Liver (tissue), 8 donors: ENCODE measurements at regions not wholly inside any gene's neighbourhood (a gene's known extent, or its start where the extent isn't known, plus 50 kb on each side); places are given as distances from the start of the nearest gene placed in this dataset.
"Not testable (repeated sequence)": the region's sequence is repeated elsewhere in the genome, so short reads cannot be mapped to it uniquely, and the experiment has no call there.

Experiments
- DNase-seq: peaks from one replicate; pipeline ENCODE4 v3.0.0-alpha.2; 2017; ENCODE audit warnings: low spot score
- H3K27ac ChIP-seq, 2 donors: one replicate each; pipeline ENCODE4 v1.7.0; 2013; ENCODE audit warnings: inconsistent platforms in 2 of 2, low read length in 2 of 2, control low read depth in 1 of 2, low read depth in 1 of 2, mild to moderate bottlenecking in 1 of 2
- H3K27me3 ChIP-seq, 4 donors: one replicate each; pipeline versions ENCODE4 v1.6.1 to v1.7.0; 2013; ENCODE audit warnings: low read length in 3 of 4, inconsistent platforms in 1 of 4, mild to moderate bottlenecking in 1 of 4, moderate library complexity in 1 of 4; ENCODE audit not compliant: control insufficient read depth in 4 of 4, insufficient read depth in 4 of 4
- H3K36me3 ChIP-seq, 4 donors: one replicate each; pipeline versions ENCODE4 v1.6.1 to v1.7.0; 2013; ENCODE audit warnings: low read length in 3 of 4, mild to moderate bottlenecking in 3 of 4, low read depth in 1 of 4, moderate library complexity in 1 of 4; ENCODE audit not compliant: control insufficient read depth in 4 of 4, insufficient read depth in 3 of 4
- H3K4me1 ChIP-seq, 4 donors: one replicate each; pipeline versions ENCODE4 v1.6.1 to v1.7.0; 2013; ENCODE audit warnings: low read length in 3 of 4, mild to moderate bottlenecking in 3 of 4, moderate library complexity in 1 of 4; ENCODE audit not compliant: control insufficient read depth in 4 of 4, insufficient read depth in 4 of 4
- H3K4me3 ChIP-seq, 3 donors: one replicate each; pipeline versions ENCODE4 v1.6.1 to v1.7.0; 2013; ENCODE audit warnings: low read length in 3 of 3, control low read depth in 1 of 3, low read depth in 1 of 3, mild to moderate bottlenecking in 1 of 3
- H3K9ac ChIP-seq, 2 donors: one replicate each; pipeline ENCODE4 v1.7.0; 2013; ENCODE audit warnings: low read length in 2 of 2, mild to moderate bottlenecking in 2 of 2, moderate library complexity in 2 of 2, control low read depth in 1 of 2, low read depth in 1 of 2
- H3K9me3 ChIP-seq, 4 donors: one replicate each; pipeline versions ENCODE4 v1.6.1 to v1.7.0; 2013; ENCODE audit warnings: low read length in 3 of 4; ENCODE audit not compliant: control insufficient read depth in 4 of 4
- ATF3 ChIP-seq: IDR thresholded peaks from 2 replicates; pipeline ENCODE4 v1.6.1; 2016; ENCODE audit warnings: antibody characterized with exemption
- CTCF ChIP-seq: fragments of 150-350 bp; IDR thresholded peaks from 2 replicates; pipeline ENCODE4 v1.5.1; 2017; ENCODE audit warnings: improper control_type of control experiment, low read depth, low read length; ENCODE audit not compliant: missing input control
- EGR1 ChIP-seq, 2 donors: IDR thresholded peaks; 2 replicates each; pipeline ENCODE4 v1.6.1; 2016 to 2018; ENCODE audit warnings: antibody characterized with exemption in 2 of 2, low read depth in 2 of 2
- HNF4A ChIP-seq, 2 donors: conservative IDR thresholded peaks; 2 replicates each; pipeline ENCODE4 v1.6.1; 2016; ENCODE audit warnings: antibody characterized with exemption in 2 of 2, mild to moderate bottlenecking in 2 of 2
- HNF4G ChIP-seq: IDR thresholded peaks from 2 replicates; pipeline ENCODE4 v1.6.1; 2016; ENCODE audit warnings: antibody characterized with exemption
- JUND ChIP-seq, 2 donors: IDR thresholded peaks; 2 replicates each; pipeline ENCODE4 v1.6.1; 2016; ENCODE audit warnings: antibody characterized with exemption in 2 of 2
- MAX ChIP-seq: IDR thresholded peaks from 2 replicates; pipeline ENCODE4 v1.6.1; 2016; ENCODE audit warnings: antibody characterized with exemption
- REST ChIP-seq: IDR thresholded peaks from 2 replicates; pipeline ENCODE4 v1.6.1; 2016; ENCODE audit warnings: antibody characterized with exemption, mild to moderate bottlenecking
- RXRA ChIP-seq, 2 donors: IDR thresholded peaks; 2 replicates each; pipeline ENCODE4 v1.6.1; 2017 to 2018; ENCODE audit warnings: antibody characterized with exemption in 2 of 2, mild to moderate bottlenecking in 1 of 2
- YY1 ChIP-seq: IDR thresholded peaks from 2 replicates; pipeline ENCODE4 v1.6.1; 2016; ENCODE audit warnings: antibody characterized with exemption, mild to moderate bottlenecking
- ZBTB33 ChIP-seq: IDR thresholded peaks from 2 replicates; pipeline ENCODE4 v1.6.1; 2016; ENCODE audit warnings: antibody characterized with exemption
- WGBS: extraction: QIAGEN DNeasy Blood & Tissue Kit; methylation state at CpG from one replicate; pipeline ENCODE4 v1.1.7; 2013; 5-methylcytosine and 5-hydroxymethylcytosine counted together
- donor health status: healthy.
- donor health status: healthy.
- donor health status: healthy.
- donor health status: healthy.
- donor health status: healthy.

- TF ChIP-seq HNF4G (no peak), HNF4A (conservative IDR thresholded peaks at IDR 0.05) (no peak), MAX (no peak)
These were observed 85.6 kb upstream of the EGFL6 start (continued) for GRCh38 chrX:13483773-13484172.

- WGBS = 87% methylated on average over 9 of the region's 9 CpGs
- no peak for DNase-seq
These were observed 86.5 kb upstream of the EGFL6 start for GRCh38 chrX:13482746-13483541.

GRCh38 chrX:13480780-13481179 is 88.6 kb upstream of the EGFL6 start:
- DNase-seq, H3K4me3 ChIP-seq, H3K27ac ChIP-seq, H3K9ac ChIP-seq, H3K36me3 ChIP-seq, H3K4me1 ChIP-seq, H3K27me3 ChIP-seq, H3K9me3 ChIP-seq: not testable (repeated sequence)
- 87% methylated on average over 2 of the region's 2 CpGs for WGBS

More at GRCh38 chrX:13482746-13483541, 86.5 kb upstream of the EGFL6 start:
- H3K4me1 ChIP-seq = no peaks in the 10 kb centered on the region
- no peak overlapping the region for H3K9ac ChIP-seq
- no peaks in the 10 kb centered on the region for H3K36me3 ChIP-seq
- H3K27me3 ChIP-seq = no peaks in the 10 kb centered on the region
- no peak overlapping the region for H3K27ac ChIP-seq
- H3K4me3 ChIP-seq = no peak overlapping the region
- no peak for TF ChIP-seq ZBTB33
- TF ChIP-seq YY1 = no peak
- no peak for TF ChIP-seq JUND (IDR thresholded peaks at IDR 0.05)
- TF ChIP-seq ATF3 = no peak
- TF ChIP-seq HNF4A (conservative IDR thresholded peaks at IDR 0.05) = no peak
- no peak for TF ChIP-seq EGR1 (IDR thresholded peaks at IDR 0.05; ENCODE audit: low read depth in 2 of 2)
- no peak for TF ChIP-seq REST
- no peak for TF ChIP-seq MAX
- TF ChIP-seq RXRA (IDR thresholded peaks at IDR 0.05) = no peak
- TF ChIP-seq CTCF = no peak
- no peaks in the 10 kb centered on the region for H3K9me3 ChIP-seq
